CD4-positive, alpha-beta T cell treated with Interleukin-15 for 4 hours (primary cell): ENCODE measurements at regions not wholly inside any gene's neighbourhood (a gene's known extent, or its start where the extent isn't known, plus 50 kb on each side); places are given as distances from the start of the nearest gene placed in this dataset.
"Not testable (repeated sequence)": the region's sequence is repeated elsewhere in the genome, so short reads cannot be mapped to it uniquely, and the experiment has no call there.

Experiments
- DNase-seq: peaks from one replicate; pipeline ENCODE4 v3.0.0-alpha.2; 2020; ENCODE audit warnings: low spot score

GRCh38 chr2:194100201-194100600 is 1556.8 kb upstream of the SLC39A10 start:
- DNase-seq, result no peak

GRCh38 chr2:194096402-194096801 is 1560.6 kb upstream of the SLC39A10 start:
- no peak for DNase-seq

GRCh38 chr2:194095359-194095758 is 1561.7 kb upstream of the SLC39A10 start:
- DNase-seq, result no peak

GRCh38 chr2:194090251-194090905 is 1566.6 kb upstream of the SLC39A10 start:
- DNase-seq, result no peak

GRCh38 chr2:194087089-194087958 is 1569.7 kb upstream of the SLC39A10 start:
- no peak for DNase-seq

GRCh38 chr2:194086129-194086528 is 1570.9 kb upstream of the SLC39A10 start:
- DNase-seq, result no peak

- no peak for DNase-seq
Observed at GRCh38 chr2:194079989-194080388, 1577.0 kb upstream of the SLC39A10 start.

- no peak for DNase-seq
Observed at GRCh38 chr2:194077366-194077765, 1579.7 kb upstream of the SLC39A10 start.

GRCh38 chr2:194062401-194062800 is 1594.6 kb upstream of the SLC39A10 start:
- DNase-seq, result no peak

GRCh38 chr2:194060269-194060668 is 1596.8 kb upstream of the SLC39A10 start:
- no peak for DNase-seq

GRCh38 chr2:194054313-194054712 is 1602.7 kb upstream of the SLC39A10 start:
- DNase-seq, result no peak

GRCh38 chr2:194044321-194044720 is 1612.7 kb upstream of the SLC39A10 start:
- DNase-seq, result no peak

GRCh38 chr2:194021130-194021529 is 1635.9 kb upstream of the SLC39A10 start:
- not testable (repeated sequence) for DNase-seq

- no peak for DNase-seq
Observed at GRCh38 chr2:194020155-194020554, 1636.9 kb upstream of the SLC39A10 start.

GRCh38 chr2:194015751-194016150 is 1641.3 kb upstream of the SLC39A10 start:
- no peak for DNase-seq

- DNase-seq, result no peak
Observed at GRCh38 chr2:194014639-194015038, 1642.4 kb upstream of the SLC39A10 start.

GRCh38 chr2:194004590-194005206 is 1652.3 kb upstream of the SLC39A10 start:
- DNase-seq, result no peak

GRCh38 chr2:194003911-194004310 is 1653.1 kb upstream of the SLC39A10 start:
- no peak for DNase-seq

GRCh38 chr2:194002699-194003368 is 1654.2 kb upstream of the SLC39A10 start:
- DNase-seq, result no peak

- no peak for DNase-seq
Observed at GRCh38 chr2:193990868-193991267, 1666.2 kb upstream of the SLC39A10 start.

GRCh38 chr2:193989645-193990044 is 1667.4 kb upstream of the SLC39A10 start:
- no peak for DNase-seq

GRCh38 chr2:193988784-193989183 is 1668.2 kb upstream of the SLC39A10 start:
- DNase-seq, result no peak
